LNCAP (cell line): ENCODE measurements at regions not wholly inside any gene's neighbourhood (a gene's known extent, or its start where the extent isn't known, plus 50 kb on each side); places are given as distances from the start of the nearest gene placed in this dataset.

ENCODE experiments used
- CTCF ChIP-seq: fragments of 450-650 bp; IDR thresholded peaks from 2 replicates; pipeline ENCODE4 v1.5.1; 2017; ENCODE audit warnings: mild to moderate bottlenecking

GRCh38 chr12:123035841-123036240 lies 55.4 kb downstream of the ARL6IP4 start:
- TF ChIP-seq CTCF = no peak

DNA sequence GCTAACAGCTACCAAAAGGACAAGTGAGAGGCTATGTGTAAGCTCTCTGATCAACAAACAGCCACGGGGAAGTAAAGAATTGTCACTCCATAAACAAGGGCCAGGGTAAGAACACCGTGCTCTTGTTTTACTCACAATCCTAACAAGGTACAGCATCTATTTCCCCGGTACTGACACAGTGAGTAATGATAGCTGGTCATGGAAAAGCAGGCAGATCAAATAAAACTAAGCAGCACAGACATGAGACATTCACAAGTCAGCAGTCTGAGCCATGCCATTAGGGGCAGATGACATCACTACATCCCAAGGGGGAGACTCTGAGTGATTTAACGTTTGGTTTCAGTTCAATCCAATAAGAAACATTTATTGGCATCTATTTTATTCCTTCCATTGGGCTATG lies 54.4 kb downstream of the ARL6IP4 start:
- no peak for TF ChIP-seq CTCF

- no peak for TF ChIP-seq CTCF
These were observed 53.6 kb downstream of the ARL6IP4 start for GRCh38 chr12:123034022-123034541.

- TF ChIP-seq CTCF = no peak
These were observed 53.0 kb downstream of the ARL6IP4 start for GRCh38 chr12:123033392-123034021.

DNA sequence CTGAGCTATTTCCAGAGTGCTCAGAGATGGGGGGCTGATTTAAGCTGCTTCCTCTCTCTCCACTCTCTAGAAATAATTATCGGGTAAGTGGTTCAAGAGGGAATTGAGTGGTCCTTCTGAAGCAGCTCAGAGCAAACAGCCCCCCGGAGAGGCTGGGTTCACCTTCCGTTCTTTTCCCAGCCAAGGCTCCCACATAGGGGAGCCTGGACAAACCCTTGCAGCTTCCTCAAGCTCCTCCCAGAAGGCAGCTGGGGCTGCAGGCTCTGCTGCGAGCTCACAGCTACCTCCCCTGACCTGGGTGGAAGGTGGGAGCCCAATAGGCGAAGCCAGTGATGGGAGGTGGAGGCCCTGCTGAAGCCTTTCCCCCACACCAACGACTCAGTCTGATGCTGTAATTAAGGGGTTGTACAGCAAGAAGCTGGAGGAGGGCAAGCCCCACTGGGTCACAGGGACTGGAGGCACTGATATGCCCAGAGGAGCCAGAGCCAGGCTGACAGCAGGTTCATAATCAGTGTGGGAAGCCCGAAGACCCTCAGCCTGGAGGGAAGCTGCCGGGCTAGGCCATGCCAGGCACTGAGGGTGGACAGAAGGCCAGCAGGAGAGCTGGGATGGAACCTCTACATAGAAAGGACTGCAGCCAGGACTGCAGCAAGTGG lies 52.4 kb downstream of the ARL6IP4 start:
- TF ChIP-seq CTCF = no peak
